GM18505 (cell line): ENCODE measurements at regions not wholly inside any gene's neighbourhood (a gene's known extent, or its start where the extent isn't known, plus 50 kb on each side); places are given as distances from the start of the nearest gene placed in this dataset.

ENCODE experiments used
- ATAC-seq: cut with Tn5 transposase; IDR thresholded peaks from one replicate; pipeline ENCODE4 v1.9.1; 2021; ENCODE audit not compliant: unreplicated experiment
- POLR2A ChIP-seq: IDR thresholded peaks from 4 replicates; pipeline ENCODE4 v1.6.1; 2011; ENCODE audit warnings: borderline replicate concordance; ENCODE audit not compliant: insufficient read depth, insufficient read length; ENCODE audit errors: extremely low read depth

DNA sequence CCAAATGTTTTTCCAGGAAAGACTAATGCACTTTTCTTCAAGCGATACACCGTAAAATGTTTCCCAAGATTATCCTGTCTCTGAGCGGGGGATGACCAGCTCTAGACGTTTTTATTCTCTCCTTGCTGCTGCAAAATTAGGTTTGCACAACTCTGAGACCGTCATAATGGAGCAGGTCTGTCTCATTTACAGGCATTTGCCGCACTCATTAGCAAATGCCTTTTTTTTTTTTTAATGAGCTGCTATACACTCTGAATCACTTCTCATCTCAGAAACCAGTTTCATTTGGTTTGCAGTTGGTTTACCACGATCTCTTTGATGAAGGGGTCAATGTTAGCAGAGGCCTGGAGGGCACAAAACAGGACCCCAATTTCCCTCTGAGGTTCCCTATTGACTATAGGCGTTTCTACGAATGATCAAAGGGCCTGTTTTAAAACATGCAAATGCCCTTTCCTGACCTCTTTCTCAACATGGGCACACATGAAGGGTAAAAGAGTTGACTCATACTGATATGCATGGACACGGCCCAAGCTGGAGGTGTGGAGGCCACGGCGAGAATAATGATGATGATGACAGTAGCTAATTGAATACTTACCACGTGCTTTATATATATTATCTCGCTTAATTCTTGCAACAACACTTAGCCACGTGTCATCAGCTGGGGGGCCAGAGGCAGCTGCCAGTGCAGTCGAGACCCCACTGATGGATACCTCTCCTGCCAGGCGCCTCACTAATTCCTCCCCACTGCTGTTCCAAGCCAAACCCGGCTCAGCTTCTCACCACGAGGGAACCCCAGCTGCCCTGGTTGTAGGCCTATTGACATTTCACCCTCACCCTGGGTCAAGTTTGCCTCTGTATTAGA is 89.9 kb upstream of the PTCH1 start:
- no peak for TF ChIP-seq POLR2A
- ATAC-seq: no peak

DNA sequence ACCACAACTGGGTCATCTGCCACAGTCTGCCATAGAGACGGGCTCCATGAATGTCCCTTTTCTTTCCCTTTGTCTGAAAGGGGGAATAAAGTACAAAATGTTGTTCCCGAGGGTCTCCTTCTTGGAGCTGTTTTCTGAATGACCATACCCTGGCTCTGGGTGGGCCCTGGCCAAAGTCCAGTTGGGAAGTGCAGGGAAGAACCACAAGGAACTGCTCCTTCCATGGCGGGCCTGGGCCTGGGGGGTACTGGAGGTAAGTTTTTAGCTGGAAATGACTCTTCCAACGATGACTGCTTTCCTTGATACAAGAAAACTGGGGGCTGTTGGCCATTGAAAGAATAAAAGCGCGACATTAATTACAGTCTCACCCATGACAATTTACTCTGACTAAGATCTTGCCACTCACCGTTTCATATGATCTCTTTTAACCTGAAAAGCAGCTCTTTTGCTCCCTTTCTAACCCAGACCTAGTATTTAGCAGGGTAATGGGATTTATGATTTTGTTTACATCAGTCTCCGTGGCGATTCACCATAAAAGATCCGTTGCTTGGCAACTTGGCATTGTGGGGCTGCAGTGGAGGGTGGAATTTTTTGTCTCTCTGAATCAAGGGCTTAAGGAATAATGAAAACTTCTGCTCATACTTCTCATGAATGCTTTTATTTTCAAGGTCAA is 89.2 kb upstream of the PTCH1 start:
- no peak for ATAC-seq
- no peak for TF ChIP-seq POLR2A

DNA sequence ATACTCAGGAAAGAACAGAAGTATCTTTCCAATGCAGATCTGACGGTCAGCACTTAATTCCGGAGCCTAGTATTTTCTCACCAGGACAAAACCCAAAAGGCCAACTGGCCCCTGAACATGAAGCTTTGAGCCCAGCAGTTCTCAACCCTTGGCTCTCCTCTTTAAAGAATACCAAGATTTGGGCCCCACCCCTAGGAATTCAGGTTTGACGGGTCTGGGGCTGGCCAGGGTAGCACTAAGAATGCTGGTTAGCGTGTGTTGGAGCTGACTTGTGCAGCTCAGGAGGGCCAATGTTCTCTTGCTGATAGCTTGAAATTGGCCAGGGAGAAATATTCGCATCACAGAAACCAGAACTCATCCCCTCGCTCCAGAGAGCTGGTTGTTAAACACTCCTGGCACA is 88.3 kb upstream of the PTCH1 start:
- no peak for ATAC-seq
- TF ChIP-seq POLR2A: no peak

DNA sequence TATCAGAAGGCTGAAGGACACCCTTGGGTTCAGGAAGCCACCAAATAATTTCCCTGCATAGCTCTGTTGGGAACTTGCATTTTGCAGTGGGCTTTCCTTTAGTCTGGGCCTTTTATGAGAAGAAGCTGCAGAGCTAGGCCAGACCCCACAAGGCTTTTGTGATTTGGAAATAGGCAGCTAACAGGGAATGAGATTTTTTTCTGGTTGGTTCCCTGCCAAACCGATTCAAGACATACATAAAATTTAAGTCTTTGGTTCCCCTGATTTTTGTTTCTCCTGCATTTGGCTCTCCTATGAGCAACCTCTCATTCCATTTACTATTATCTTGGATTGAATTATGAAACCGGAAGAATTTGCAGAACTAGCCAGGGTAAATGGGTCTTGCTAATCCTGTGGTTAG is 81.5 kb upstream of the PTCH1 start:
- no peak for ATAC-seq
- TF ChIP-seq POLR2A: no peak

DNA sequence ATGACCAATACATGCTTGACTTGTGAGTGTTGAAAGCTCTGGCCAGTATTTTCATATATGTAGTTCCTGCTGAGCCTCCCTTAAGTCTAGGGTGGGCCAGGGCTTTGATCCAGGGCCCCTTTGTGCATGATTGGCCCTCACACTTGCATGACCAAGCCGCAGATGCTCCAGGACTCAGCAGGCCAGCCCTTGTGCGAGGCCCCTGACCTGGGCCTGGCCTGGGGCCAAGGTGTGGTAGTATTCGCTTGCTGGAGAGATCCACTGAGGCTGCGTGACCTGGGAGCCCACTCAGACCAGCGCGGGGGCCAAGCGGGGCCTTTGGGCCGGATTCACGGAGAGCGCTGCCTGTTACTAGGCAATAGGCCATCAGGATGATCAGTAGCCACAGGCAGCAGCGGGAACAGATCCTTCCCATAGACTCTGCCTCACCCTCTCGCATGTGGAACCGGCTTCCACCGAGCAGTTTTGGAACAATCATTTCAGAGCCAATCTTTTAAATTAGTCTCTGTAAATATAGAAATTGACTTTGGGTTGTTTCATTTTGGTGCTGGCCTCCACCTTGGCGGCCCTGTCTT is 79.0 kb upstream of the PTCH1 start:
- no peak for TF ChIP-seq POLR2A
- ATAC-seq: no peak

DNA sequence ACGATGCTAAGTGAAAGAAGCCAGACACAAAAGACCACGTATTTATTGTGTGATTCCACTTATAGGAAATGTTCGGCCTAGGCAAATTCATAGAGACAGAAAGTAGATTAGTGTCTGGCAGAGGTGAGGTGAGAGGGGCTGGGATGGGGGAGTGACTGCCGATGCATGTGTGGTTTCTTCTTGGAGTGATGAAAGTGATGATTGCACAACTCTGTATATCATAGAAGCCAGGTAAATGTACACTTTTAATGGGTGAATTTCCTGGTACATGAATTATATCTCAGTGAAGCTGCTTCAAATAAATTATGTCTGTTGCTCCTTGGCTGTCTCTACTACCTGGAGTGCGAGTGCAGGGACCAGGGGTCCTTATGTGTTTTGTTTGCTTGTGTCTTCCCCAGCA is 76.2 kb upstream of the PTCH1 start:
- TF ChIP-seq POLR2A: no peak
- no peak for ATAC-seq

DNA sequence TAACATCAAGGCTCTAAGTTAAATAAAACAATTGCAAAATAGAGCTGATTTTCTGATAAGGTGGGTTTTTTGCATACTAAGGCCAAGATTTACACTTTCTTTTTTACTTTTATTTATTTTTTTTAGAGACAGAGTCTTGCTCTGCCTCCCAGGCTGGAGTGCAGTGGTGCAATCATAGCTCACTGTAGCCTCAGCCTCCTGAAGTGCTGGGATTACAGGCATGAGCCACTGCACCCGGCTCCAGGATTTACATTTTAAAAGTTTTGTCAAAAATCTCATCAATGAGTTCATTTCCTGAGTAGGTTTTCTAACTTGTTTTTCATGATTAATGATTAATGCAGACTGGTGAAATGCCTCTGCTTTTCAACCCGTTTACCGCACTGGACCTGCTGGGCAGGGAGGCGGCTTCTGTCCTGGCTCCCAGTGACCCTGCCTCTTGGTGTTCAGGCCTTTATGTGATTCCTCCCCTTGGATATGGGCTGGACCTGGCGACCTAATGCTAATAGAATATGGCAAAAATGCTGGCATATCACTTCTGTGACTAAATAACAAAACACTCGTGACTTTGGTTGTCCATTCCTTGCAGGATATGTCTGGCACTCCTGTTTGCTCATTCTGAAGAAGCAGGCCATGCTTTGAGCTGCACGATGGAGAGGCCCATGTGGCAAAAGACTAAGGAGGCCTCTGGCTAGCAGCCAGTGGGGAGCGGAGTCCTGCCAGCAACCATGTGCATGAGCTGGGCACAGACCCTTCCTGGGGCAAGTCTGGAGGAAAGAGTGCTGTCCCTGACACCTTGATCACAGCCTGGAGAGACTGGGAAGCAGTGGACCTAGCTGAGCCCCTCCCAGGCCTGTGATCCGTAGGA is 72.2 kb upstream of the PTCH1 start:
- no peak for ATAC-seq
- TF ChIP-seq POLR2A: no peak

DNA sequence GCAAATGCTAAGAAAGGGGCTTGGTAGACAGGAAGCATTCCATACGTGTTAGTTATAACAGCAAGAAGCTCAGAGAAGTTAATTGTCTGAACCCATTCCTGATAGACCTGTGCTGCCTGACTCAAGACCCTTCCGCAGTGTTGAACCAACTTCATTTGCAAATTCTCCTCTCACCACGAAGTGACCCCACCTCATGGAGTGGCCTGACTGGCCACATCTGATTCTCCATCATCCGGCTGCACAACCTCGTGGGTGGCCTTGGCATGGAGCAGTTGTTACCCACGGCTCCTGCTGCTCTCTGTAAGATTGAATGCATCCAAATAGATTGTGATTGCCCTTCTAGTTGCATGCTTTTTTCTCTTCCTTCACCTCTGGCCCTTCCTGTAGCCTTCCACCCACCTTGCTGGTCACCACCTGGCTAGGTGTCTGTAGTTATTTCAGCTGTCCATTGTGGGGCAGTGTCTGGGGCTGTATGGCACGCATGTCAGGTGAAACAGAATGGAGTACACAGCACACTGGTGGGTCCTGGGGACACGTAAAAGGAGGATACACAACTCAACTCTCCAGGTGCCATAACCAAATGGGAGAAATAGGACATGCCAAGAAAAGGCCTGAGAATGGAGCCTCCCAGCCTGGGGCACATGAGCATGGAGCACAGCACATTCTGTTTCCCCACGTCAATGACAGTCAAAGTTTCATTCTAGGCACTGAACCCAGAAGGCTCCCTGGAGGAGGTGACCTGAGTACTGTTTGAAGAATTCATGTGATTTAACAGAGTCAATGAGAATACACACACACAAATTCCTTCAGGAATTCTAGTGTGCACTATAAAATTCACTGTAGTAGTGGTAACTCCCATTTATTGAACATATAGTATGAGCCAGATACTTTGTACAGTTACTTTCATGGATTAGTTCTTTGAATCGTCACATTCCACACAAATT is 70.5 kb upstream of the PTCH1 start:
- ATAC-seq: no peak
- no peak for TF ChIP-seq POLR2A

DNA sequence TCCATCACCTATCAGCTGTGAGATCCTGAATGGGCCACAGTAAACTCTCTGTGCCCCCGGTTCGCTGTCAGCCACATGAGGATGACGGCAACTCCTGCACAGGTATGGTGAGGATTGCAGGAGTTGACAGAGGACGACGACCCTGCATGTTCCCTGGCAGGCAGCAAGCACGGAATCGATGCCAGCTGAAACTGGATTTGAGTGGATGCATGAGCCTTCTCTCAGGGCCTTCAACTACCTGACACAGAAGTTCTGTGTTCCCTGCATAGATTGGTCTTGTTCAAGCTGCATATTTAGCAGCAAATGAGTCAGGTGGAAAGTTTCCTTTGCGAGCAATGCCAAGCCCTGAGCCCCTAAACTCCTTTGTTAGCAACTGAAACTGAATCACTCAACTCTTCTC is 69.6 kb upstream of the PTCH1 start:
- ATAC-seq: no peak
- TF ChIP-seq POLR2A: no peak

DNA sequence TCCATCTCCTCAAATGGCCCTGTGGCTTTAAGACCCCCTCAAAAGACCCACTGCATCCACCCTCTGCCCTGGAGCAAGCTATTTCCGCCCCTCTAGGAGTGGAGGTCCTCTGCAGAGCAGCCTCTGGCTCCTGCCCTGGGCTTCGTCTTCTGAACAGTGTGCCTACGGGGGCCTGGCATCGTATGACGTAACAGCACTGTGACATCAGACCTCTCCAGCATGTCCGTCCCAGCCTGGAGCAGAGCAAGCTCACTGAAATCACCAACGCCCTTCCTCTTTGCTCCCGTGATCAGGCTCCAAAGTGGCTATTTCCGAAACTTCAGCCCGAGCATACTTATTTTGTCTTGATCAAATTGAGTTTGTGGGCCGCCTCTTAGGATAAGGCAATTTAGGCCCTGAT is 69.1 kb upstream of the PTCH1 start:
- TF ChIP-seq POLR2A: no peak
- ATAC-seq: no peak

DNA sequence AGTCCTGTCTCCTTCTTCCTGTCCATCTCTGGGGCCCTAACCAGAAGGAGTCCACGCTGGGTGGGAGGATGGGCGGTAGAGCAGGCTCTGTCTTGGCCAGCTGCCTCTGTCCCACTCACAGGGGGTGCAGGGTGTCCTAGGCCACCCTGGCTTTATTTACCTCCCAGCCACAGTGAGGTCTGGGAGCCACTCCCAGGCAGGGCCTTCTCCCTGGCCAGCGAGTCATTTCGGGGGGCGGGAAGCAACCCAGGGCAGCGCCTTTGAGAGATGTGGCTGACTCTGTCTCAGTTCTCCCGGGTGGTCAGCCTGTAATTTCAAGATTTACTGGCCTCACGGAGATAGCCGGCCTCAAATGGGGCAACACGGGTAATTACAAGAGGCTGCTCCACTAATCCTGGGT is 67.4 kb upstream of the PTCH1 start:
- TF ChIP-seq POLR2A: no peak
- no peak for ATAC-seq

DNA sequence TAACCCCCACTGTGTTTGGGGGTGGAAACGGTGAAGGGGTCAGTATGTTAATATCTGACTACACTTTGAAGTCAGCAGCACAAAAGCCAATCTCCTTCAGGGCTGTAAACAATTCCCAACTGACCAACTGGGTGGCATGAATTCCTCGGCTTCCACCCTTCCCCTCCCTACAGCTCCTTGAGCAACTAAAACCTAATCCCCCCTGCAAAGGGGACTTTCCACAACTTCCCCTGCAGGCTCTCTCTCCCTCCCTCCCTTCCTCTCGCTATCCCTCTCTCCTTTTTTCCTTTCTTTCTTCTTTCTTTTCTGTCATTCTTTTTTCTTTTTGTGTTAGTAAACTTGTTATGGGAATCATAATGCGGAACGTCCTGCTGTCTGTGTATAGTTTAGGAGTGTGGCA is 65.1 kb upstream of the PTCH1 start:
- no peak for TF ChIP-seq POLR2A
- no peak for ATAC-seq
